IMR-90 (cell line): ENCODE measurements at regions not wholly inside any gene's neighbourhood (a gene's known extent, or its start where the extent isn't known, plus 50 kb on each side); places are given as distances from the start of the nearest gene placed in this dataset.

Experiments used
- ATAC-seq: fragments of 200-7000 bp; cut with Tn5 transposase; 2 replicates; pipeline ENCODE4 v1.9.1; 2020; ENCODE audit warnings: low read depth, mild to moderate bottlenecking, moderate library complexity
- BruUV-seq: library from RNA; stranded (reverse); fragments of 400-500 nt; replicated peaks from 2 replicates; lab custom pipeline; 2021; lab: Mats Ljungman, UMichigan
- CTCF ChIA-PET: fragments of 300-600 bp; formaldehyde crosslinking; extraction: SDS; loops from one replicate; lab custom pipeline; 2021; ENCODE audit warnings: antibody characterized with exemption; lab: Yijun Ruan, JAX
- POLR2A ChIA-PET: fragments of 300-600 bp; sonication (Branson Sonifier 250); formaldehyde crosslinking; loops from one replicate; lab custom pipeline; 2022; ENCODE audit warnings: antibody characterized with exemption; ENCODE audit not compliant: unreplicated experiment; lab: Charles Lee
- DNase-seq: peaks from one replicate; pipeline ENCODE4 v3.0.0; 2013
- H2AFZ ChIP-seq: replicated peaks from 2 replicates; pipeline ENCODE3; 2013; ENCODE audit warnings: low read length, mild to moderate bottlenecking; ENCODE audit not compliant: poor library complexity
- H2AK5ac ChIP-seq: 2 replicates; pipeline ENCODE4 v1.6.1; 2013; ENCODE audit warnings: low read depth, low read length, inconsistent platforms
- H2AK9ac ChIP-seq: replicated peaks from 2 replicates; pipeline ENCODE3; 2013; ENCODE audit warnings: mild to moderate bottlenecking, low read depth, low read length, moderate library complexity; ENCODE audit not compliant: poor library complexity
- H2BK120ac ChIP-seq: 2 replicates; pipeline ENCODE4 v1.6.1; 2013; ENCODE audit warnings: low read depth, low read length, inconsistent platforms
- H2BK15ac ChIP-seq: 3 replicates; pipeline ENCODE4 v1.6.1; 2013; ENCODE audit warnings: low read depth, low read length, inconsistent platforms
- H2BK20ac ChIP-seq: 2 replicates; pipeline ENCODE4 v1.6.1; 2013; ENCODE audit warnings: low read depth, mild to moderate bottlenecking, inconsistent platforms, low read length, moderate library complexity
- H2BK5ac ChIP-seq: 2 replicates; pipeline ENCODE4 v1.6.1; 2013; ENCODE audit warnings: mild to moderate bottlenecking, low read depth, low read length, inconsistent platforms; ENCODE audit not compliant: poor library complexity, severe bottlenecking
- H3K14ac ChIP-seq: replicated peaks from 2 replicates; pipeline ENCODE4 v1.6.1; 2013; ENCODE audit warnings: low read depth, low read length, inconsistent platforms
- H3K18ac ChIP-seq: 2 replicates; pipeline ENCODE4 v1.6.1; 2013; ENCODE audit warnings: low read depth, low read length, control low read depth
- H3K23ac ChIP-seq: 2 replicates; pipeline ENCODE4 v1.6.1; 2013; ENCODE audit warnings: low read depth, low read length, inconsistent platforms
- H3K27ac ChIP-seq: 2 replicates; pipeline ENCODE4 v1.5.1; 2013; ENCODE audit warnings: mild to moderate bottlenecking, control low read depth, low read length; ENCODE audit not compliant: insufficient read depth
- H3K27me3 ChIP-seq: 2 replicates; pipeline ENCODE4 v1.6.1; 2013; ENCODE audit warnings: low read length; ENCODE audit not compliant: control insufficient read depth, insufficient read depth
- H3K36me3 ChIP-seq: 2 replicates; pipeline ENCODE4 v1.6.1; 2013; ENCODE audit warnings: low read length, mixed read lengths; ENCODE audit not compliant: control insufficient read depth, insufficient read depth
- H3K4ac ChIP-seq: 2 replicates; pipeline ENCODE4 v1.6.1; 2013; ENCODE audit warnings: low read depth, low read length, inconsistent platforms
- H3K4me1 ChIP-seq: 2 replicates; pipeline ENCODE4 v1.6.1; 2013; ENCODE audit warnings: low read length, mixed read lengths; ENCODE audit not compliant: control insufficient read depth, insufficient read depth
- H3K4me2 ChIP-seq: 2 replicates; pipeline ENCODE4 v1.6.1; 2013; ENCODE audit warnings: low read depth, mild to moderate bottlenecking, control low read depth, low read length, moderate library complexity
- H3K4me3 ChIP-seq: 2 replicates; pipeline ENCODE4 v1.5.1; 2013; ENCODE audit warnings: low read depth, mild to moderate bottlenecking, control low read depth, low read length, moderate library complexity; ENCODE audit not compliant: insufficient read depth
- H3K56ac ChIP-seq: 2 replicates; pipeline ENCODE4 v1.6.1; 2013; ENCODE audit warnings: low read length, inconsistent platforms; ENCODE audit not compliant: insufficient read depth; ENCODE audit errors: extremely low read depth
- H3K79me1 ChIP-seq, 2 experiments: 2 replicates each; pipeline ENCODE4 v1.6.1; 2013; ENCODE audit warnings: low read length in 2 of 2, inconsistent platforms in 1 of 2, low read depth in 1 of 2
- H3K9ac ChIP-seq: 2 replicates; pipeline ENCODE4 v1.6.1; 2013; ENCODE audit warnings: low read depth, low read length, control low read depth
- H3K9me1 ChIP-seq: 2 replicates; pipeline ENCODE4 v1.6.1; 2013; ENCODE audit warnings: low read length, inconsistent platforms; ENCODE audit not compliant: insufficient read depth
- H3K9me3 ChIP-seq: 2 replicates; pipeline ENCODE4 v1.6.1; 2013; ENCODE audit warnings: low read length; ENCODE audit not compliant: control insufficient read depth, insufficient read depth
- H4K20me1 ChIP-seq: 2 replicates; pipeline ENCODE4 v1.6.1; 2013; ENCODE audit warnings: low read length, inconsistent platforms; ENCODE audit not compliant: insufficient read depth
- H4K5ac ChIP-seq: 2 replicates; pipeline ENCODE4 v1.6.1; 2013; ENCODE audit warnings: mild to moderate bottlenecking, low read depth, low read length, control low read depth
- H4K8ac ChIP-seq, 2 experiments: 2 replicates each; pipeline ENCODE4 v1.6.1; 2013; ENCODE audit warnings: low read depth in 2 of 2, low read length in 2 of 2, control low read depth in 1 of 2, inconsistent platforms in 1 of 2
- H4K91ac ChIP-seq: 2 replicates; pipeline ENCODE4 v1.6.1; 2013; ENCODE audit warnings: low read depth, low read length, inconsistent platforms; ENCODE audit not compliant: insufficient read depth
- CHD1 ChIP-seq: IDR thresholded peaks from 2 replicates; pipeline ENCODE4 v1.6.1; 2012; ENCODE audit warnings: low read depth, low read length, improper control_type of control experiment
- ELK1 ChIP-seq: fragments of 150-350 bp; IDR thresholded peaks from 2 replicates; pipeline ENCODE4 v1.6.1; 2016; ENCODE audit warnings: low read depth, mild to moderate bottlenecking, low read length, moderate library complexity, borderline replicate concordance
- FOS ChIP-seq: fragments of 150-350 bp; IDR thresholded peaks from 2 replicates; pipeline ENCODE4 v1.6.1; 2016; ENCODE audit warnings: low read depth, low read length
- MAFK ChIP-seq: IDR thresholded peaks from 2 replicates; pipeline ENCODE4 v1.6.1; 2012; ENCODE audit warnings: low read depth, low read length, improper control_type of control experiment
- NFE2L2 ChIP-seq: fragments of 150-350 bp; IDR thresholded peaks from 2 replicates; pipeline ENCODE4 v1.6.1; 2016; ENCODE audit warnings: low read depth, mild to moderate bottlenecking, low read length
- SMC3 ChIP-seq: fragments of 150-350 bp; IDR thresholded peaks from 2 replicates; pipeline ENCODE4 v1.6.1; 2016; ENCODE audit warnings: low read depth, mild to moderate bottlenecking, antibody characterized with exemption, low read length, moderate library complexity
- WGBS, 2 experiments: methylation state at CpG; one replicate each; pipeline versions ENCODE4 v1.1.5 to v1.1.7; 2013; ENCODE audit warnings: missing lambda C conversion rate in 2 of 2; ENCODE audit not compliant: insufficient read length in 1 of 2; ENCODE audit errors: extremely low coverage in 2 of 2; 5-methylcytosine and 5-hydroxymethylcytosine counted together
- dilution Hi-C: fragments of 300-500 bp; cut with HindIII; formaldehyde crosslinking; loops from one replicate; pipeline ENCODE4 v1.14.3; 2018; ENCODE audit warnings: low sequenced_read_pairs; ENCODE audit not compliant: unreplicated experiment
- in situ Hi-C: fragments of 300-500 bp; cut with MboI; formaldehyde crosslinking; loops from 3 replicates; pipeline ENCODE4 v1.14.3; 2019; ENCODE audit warnings: low sequenced_read_pairs, inconsistent platforms, mixed read lengths
- intact Hi-C: fragments of 100-400 bp; cut with micrococcal nuclease; formaldehyde crosslinking; loops from 2 replicates; pipeline ENCODE4 v1.10.0; 2022

GRCh38 chr3:23117856-23118255 is 85.3 kb upstream of the UBE2E2 start:
- dilution Hi-C loops: no loop called here
- Histone ChIP-seq H4K91ac (no peak overlapping the region), H3K18ac (no peak overlapping the region), H4K20me1 (no peaks in the 10 kb centered on the region), H2BK20ac (no peak overlapping the region), H3K4me1 (no peaks in the 10 kb centered on the region), H2BK15ac (no peak overlapping the region), H3K56ac (no peak overlapping the region), H2AFZ (no peak overlapping the region), H3K14ac (no peak overlapping the region), H3K23ac (no peak overlapping the region), H4K5ac (no peak overlapping the region), H3K9me3 (no peaks in the 10 kb centered on the region), H3K4me2 (no peak overlapping the region), H2BK5ac (no peak overlapping the region), H2AK5ac (no peak overlapping the region), H4K8ac (no peak overlapping the region), H3K27me3 (peaks cover 9% of the 10 kb centered on the region), H3K4ac (no peak overlapping the region), H3K36me3 (no peaks in the 10 kb centered on the region), H3K79me1 (no peaks in the 10 kb centered on the region), H2AK9ac (no peak overlapping the region), H3K9me1 (no peaks in the 10 kb centered on the region), H2BK120ac (no peak overlapping the region), H3K9ac (no peak overlapping the region), H3K27ac (no peak overlapping the region), H3K4me3 (no peak overlapping the region)
- in situ Hi-C loops: no loop called here
- ChIA-PET CTCF (no interaction called here), POLR2A (no interaction called here)
- 50% methylated on average over 1 of the region's 1 CpG; no CpG with 5 or more reads in 1 of the 2 experiments for WGBS, 2 experiments
- no TSS peak for BruUV-seq
- TF ChIP-seq MAFK: no peak
- TF ChIP-seq FOS: no peak
- no peak for TF ChIP-seq SMC3
- no peak for TF ChIP-seq NFE2L2
- no peak for TF ChIP-seq CHD1
- no peak for TF ChIP-seq ELK1
- ATAC-seq: no peak
- no peak for DNase-seq
- intact Hi-C loops: no loop called here
